Hypothalamus (tissue), 51 donors: ENCODE measurements at regions not wholly inside any gene's neighbourhood (a gene's known extent, or its start where the extent isn't known, plus 50 kb on each side); places are given as distances from the start of the nearest gene placed in this dataset.

Experiments
- DNase-seq, 51 donors: peaks; one replicate each; lab custom pipeline; 2025; lab: John Stamatoyannopoulos, UW

GRCh38 chr7:97466071-97466470 lies 265.8 kb upstream of the TAC1 start:
- DNase-seq = no peak

DNA sequence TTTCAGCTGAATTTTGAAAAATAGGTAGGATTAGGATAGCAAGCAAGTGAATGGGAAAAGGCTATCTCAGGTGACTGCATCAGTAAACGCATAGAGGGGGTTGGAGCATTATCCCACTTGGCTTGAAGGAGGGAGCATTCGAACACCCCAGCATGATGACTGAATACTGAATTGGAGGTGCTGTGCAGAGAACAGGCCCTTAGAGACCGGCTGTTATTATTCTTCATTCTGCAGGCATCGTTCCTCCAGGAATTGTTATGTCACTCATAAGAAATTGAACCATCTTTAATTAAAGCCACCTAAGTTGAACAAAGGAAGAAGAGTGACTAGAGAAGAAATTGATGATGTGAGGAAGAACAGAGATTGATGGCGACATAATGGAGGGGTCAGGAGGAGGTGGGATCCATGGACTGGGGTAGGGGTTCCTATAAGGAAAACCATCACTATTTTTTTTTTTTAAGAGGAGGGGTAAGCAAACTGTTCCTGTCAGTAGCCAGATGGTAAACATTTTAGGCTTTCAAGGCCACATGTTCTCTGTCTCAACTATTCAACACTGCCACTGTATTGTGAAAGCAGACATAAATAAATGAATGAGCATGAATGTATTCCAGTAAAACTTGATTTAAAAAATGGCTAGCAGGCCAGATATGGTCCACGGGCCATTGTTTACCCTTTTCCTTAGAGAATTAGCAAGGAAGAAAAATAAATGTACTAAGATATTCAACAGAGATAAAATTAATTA lies 264.7 kb upstream of the TAC1 start:
- DNase-seq = no peak

DNA sequence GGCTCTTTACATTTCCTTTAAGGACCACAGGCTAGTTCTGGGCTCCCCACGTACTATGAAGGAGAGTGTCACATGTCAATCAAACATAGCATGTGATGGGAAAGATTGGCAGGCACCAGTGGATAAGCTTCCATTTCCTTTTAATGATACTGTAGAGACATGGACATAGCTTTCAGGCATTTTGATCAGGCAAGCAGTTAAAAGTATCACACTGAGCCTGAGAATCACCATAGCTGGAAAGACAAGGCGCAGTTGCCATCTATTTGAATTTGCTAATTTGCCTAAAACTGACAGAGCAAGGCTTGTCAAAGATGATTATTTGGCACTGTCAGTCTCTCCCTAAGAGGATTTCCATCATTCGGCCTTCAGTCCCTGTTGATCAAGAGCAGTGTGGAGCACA lies 263.4 kb upstream of the TAC1 start:
- DNase-seq = no peak

GRCh38 chr7:97470726-97471125 lies 261.2 kb upstream of the TAC1 start:
- DNase-seq = no peak

DNA sequence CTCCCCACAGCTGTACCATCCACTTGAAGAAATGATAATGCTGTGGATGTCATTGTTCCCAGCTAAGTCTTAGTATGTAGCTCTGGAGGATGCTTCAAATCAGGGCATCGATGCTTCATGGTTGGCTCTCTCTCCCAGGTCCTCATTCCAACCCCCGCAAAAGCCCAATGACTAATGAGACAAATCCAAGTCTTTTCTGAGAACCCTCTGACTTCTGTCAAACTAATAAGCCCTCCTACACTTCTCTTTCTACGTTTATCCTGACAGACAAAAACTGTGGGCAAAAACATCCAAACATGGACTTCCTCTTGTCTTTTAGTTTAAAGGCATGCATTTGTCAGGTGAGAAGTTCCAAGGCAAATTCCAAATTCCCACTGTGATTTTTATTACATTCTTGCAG lies 260.4 kb upstream of the TAC1 start:
- DNase-seq = peak in 1 of 51 donors; percentile 7

DNA sequence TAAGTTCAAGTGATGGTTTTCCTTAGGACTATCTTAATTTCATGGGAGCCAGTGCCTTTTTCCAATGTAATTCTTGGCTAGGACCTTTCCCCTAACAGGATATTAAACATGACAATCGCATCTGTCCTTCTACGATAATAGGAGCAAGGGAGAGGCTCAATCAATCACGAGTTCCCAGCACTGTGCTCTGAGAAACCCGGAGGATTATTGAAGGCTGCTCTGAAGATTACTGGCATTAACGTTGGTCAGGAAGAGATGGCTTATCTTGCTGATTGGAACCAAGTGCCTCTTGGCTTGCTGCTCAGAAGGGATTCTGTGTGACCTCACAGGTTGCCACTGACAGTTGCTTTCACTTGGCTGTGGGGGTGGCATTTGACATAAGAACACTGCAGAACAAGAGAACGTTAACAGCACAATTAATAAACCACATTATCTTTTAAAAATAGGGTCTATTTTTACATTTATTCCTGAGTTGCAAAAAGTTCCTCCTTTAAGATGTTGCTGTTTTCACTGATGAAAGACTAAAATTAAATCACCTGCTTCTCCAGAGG lies 252.1 kb upstream of the TAC1 start:
- peak in 3 of 51 donors; percentile 1 to 45 (median 21) for DNase-seq

- peak in 14 of 51 donors; percentile 1 to 52 (median 6) for DNase-seq
Measured at GRCh38 chr7:97480772-97481390, 251.0 kb upstream of the TAC1 start.

GRCh38 chr7:97495487-97495886 lies 236.4 kb upstream of the TAC1 start:
- DNase-seq = no peak

- DNase-seq = peak in 8 of 51 donors; percentile 1 to 27 (median 6)
Measured at GRCh38 chr7:97499204-97499603, 232.7 kb upstream of the TAC1 start.

- DNase-seq = no peak
Measured at GRCh38 chr7:97503367-97504094, 228.4 kb upstream of the TAC1 start.

GRCh38 chr7:97506728-97507127 lies 225.2 kb upstream of the TAC1 start:
- DNase-seq = no peak

DNA sequence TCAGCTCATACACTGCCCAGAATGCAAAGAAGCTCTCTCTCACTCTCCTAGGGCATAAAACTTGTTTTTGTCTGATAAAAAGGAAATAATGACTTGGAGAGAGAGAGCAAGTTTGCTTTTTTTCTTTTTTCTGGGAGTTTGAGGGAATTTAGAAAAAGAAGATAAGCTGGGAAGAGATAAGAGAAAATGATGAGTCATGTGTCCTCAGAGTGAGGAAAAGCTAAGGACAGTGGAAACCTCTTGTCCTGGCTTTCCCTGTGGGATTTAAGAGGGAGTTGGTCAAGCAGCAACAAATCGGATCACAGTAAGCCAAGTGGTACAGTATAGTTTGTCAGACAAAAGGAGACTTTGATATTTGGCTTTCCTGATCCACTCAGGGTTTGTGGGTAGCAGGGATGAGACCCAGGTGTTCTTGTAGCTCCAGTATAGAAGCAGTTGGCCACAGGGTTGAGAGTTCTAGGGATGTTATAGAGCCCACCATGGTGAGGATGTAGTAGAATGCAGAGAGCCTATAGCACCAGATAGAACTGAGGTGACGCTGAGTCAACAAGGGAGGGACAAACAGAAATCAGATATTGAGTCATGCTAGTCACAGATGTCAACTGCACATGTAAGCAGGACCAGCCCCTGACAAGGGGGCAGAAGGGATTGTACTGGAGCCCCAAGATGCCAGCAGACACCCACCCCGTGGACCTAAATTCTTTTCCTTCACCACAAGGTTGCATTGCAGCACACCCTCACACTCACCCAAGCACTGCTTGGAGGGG lies 219.3 kb upstream of the TAC1 start:
- no peak for DNase-seq

DNA sequence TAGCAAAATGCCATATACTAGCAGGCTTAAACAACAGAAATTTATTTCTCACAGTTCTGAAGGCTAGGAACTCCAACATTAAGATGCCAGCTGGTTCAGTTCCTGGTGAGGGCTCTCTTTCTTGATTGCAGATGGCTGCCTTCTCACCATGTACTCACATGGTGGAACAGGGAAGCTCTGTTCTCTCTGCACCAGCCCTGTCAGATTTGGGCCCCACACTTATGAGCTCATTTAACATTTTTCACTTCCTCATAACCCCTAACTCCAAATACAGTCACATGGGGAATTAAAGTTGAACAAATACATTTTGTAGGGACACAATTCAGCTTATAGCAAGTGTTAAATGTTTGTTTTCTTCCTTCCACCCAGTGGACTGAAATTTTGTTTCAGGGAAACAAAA lies 218.6 kb upstream of the TAC1 start:
- DNase-seq = no peak

DNA sequence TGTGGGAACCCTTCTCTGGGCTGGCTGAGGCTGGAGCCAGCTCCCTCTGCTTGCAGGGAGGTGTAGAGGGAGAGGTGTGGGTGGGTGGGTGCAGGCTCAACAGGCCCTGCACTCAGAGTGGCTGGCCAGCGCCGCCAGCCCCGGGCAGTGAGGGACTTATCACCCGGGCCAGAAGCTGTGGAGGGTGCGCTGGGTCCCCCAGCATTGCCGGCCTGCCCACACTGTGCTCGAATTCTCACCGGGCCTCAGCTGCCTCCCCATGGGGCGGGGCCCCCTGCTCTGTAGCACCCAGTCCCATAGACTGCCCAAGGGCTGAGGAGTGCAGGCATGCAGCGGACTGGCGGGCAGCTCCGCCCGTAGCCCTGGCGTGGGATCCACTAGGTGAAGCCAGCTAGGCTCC lies 190.7 kb upstream of the TAC1 start:
- DNase-seq = no peak

DNA sequence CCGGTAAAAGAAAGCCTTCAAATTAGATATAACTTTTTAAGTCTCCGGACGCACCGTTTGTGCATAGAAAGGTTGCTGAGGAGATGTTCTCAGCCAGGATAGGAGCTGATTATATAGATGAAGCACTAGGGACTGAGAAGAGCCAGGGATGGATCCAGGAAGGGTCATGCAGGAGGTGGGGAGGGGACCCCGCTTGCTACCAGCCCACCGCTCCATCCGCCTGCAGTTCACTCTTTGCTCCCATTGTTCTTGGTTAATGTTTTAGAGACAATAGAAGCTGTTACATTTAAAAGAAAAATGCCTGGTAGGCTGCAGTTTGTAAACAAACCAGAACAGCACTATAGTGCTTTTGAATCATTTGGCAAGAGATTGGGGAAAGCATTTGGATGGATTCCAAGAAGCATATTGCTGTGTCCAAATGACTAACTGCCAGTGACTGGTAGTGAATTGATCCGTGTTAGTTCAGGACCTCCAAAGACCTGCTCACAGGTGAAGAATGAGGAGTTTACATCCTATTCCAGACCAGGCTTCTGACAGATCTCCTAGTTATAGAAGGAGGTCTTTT lies 175.9 kb upstream of the TAC1 start:
- no peak for DNase-seq

DNA sequence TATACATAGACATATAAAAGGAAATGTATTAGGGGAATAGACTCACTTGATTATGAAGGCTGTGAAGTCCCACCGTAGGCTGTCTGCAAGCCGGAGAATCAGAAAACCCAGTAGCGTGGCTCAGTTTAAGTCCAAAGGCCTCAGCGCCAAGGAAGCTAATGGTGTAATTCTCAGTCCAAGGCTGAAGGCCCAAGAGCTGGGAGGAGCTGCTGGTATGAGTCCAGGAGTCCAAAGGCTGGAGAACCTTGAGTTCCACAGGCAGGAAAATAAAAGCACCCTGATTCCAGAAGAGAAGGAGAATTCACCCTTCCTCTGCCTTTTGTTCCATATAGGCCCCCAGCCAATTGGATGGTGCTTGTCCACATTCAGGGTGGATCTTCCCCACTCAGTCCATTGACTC lies 166.2 kb upstream of the TAC1 start:
- no peak for DNase-seq

- no peak for DNase-seq
Measured at GRCh38 chr7:97573065-97573464, 158.8 kb upstream of the TAC1 start.

DNA sequence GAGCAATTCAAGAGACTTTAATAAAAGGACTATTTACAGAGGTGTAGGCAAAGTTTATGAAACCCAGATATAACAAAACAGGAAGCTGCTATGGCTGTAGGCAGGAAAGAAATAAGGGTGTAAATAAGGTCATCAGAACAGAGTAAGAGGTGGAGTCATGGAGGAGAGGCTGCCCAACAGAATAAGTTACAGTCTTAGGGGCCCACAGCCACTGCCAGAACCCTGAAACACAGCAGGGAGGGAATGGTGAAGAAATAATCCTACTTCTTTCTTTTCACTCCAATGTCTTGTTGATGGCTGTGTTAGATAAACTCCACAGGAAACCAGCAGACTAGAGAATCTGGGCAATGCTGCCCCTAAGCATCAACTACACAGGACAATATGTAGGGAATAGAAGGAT lies 155.8 kb upstream of the TAC1 start:
- DNase-seq = no peak

DNA sequence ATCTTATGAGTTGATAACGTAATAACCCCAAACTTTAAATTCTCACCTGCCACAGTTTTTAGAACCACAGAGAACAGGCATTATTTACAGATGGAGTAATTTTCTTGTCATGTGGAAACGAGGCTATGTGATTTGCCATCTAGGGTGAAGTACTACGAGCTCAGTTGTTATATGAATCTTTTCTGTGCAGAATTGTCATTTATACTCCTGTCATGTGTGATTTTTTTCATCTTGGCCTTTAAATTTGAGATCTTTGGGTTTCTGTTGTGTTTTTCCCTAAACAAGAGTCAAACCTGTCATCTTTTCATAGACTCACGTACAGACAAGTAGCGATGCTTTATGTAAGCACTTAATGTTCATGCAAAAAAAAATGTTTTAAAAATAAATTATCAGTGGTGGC lies 153.7 kb upstream of the TAC1 start:
- no peak for DNase-seq

GRCh38 chr7:97580205-97580604 lies 151.7 kb upstream of the TAC1 start:
- no peak for DNase-seq
